WTC11 (cell line): ENCODE measurements at regions not wholly inside any gene's neighbourhood (a gene's known extent, or its start where the extent isn't known, plus 50 kb on each side); places are given as distances from the start of the nearest gene placed in this dataset.

Source experiments
- ATAC-seq: fragments of 200-7000 bp; cut with Tn5 transposase; 2 replicates; pipeline ENCODE4 v1.10.0; 2021; ENCODE audit warnings: mild to moderate bottlenecking, moderate library complexity
- CTCF ChIA-PET: fragments of 300-600 bp; sonication (Branson Sonifier 250); formaldehyde crosslinking; loops from one replicate; lab custom pipeline; 2021; ENCODE audit warnings: antibody characterized with exemption; lab: Charles Lee
- POLR2A ChIA-PET: fragments of 350-600 bp; sonication (Branson Sonifier 250); formaldehyde crosslinking; loops from one replicate; lab custom pipeline; 2021; ENCODE audit warnings: antibody characterized with exemption; lab: Charles Lee
- DNase-seq: peaks from one replicate; pipeline ENCODE4 v3.0.0; 2021; ENCODE audit warnings: low spot score
- H3K27ac Mint-ChIP-seq: 2 replicates; pipeline ENCODE4 v1.8.0; 2021; ENCODE audit warnings: mixed read lengths
- H3K27me3 Mint-ChIP-seq: 2 replicates; pipeline ENCODE4 v1.8.0; 2021; ENCODE audit warnings: low read depth, mild to moderate bottlenecking, moderate library complexity, mixed read lengths
- H3K36me3 Mint-ChIP-seq: 2 replicates; pipeline ENCODE4 v1.8.0; 2021; ENCODE audit warnings: mixed read lengths
- H3K4me1 Mint-ChIP-seq: 2 replicates; pipeline ENCODE4 v1.8.0; 2022; ENCODE audit warnings: mixed read lengths
- H3K4me3 Mint-ChIP-seq: 2 replicates; pipeline ENCODE4 v1.8.0; 2021; ENCODE audit warnings: mild to moderate bottlenecking, moderate library complexity, mixed read lengths
- H3K9me3 Mint-ChIP-seq: 2 replicates; pipeline ENCODE4 v1.8.0; 2021; ENCODE audit warnings: mixed read lengths
- CBFB ChIP-seq: sonication (generic); formaldehyde crosslinking; IDR thresholded peaks from 2 replicates; pipeline ENCODE4 v1.8.1; 2022; ENCODE audit warnings: mild to moderate bottlenecking, low read depth, missing genetic modification reagents
- ESRRA ChIP-seq: sonication (generic); formaldehyde crosslinking; IDR thresholded peaks from 2 replicates; pipeline ENCODE4 v1.8.1; 2022; ENCODE audit warnings: mild to moderate bottlenecking, missing genetic modification reagents, borderline replicate concordance
- FOXP4 ChIP-seq: sonication (generic); formaldehyde crosslinking; IDR thresholded peaks from 2 replicates; pipeline ENCODE4 v1.8.0; 2022; ENCODE audit warnings: mild to moderate bottlenecking, missing genetic modification reagents
- HMGA2 ChIP-seq: fragments of 250-450 bp; sonication (Bioruptor Pico); IDR thresholded peaks from 2 replicates; pipeline ENCODE4 v1.4.0; 2021; ENCODE audit warnings: mild to moderate bottlenecking, moderate library complexity
- NFE2L1 ChIP-seq: sonication (generic); formaldehyde crosslinking; IDR thresholded peaks from 2 replicates; pipeline ENCODE4 v1.8.1; 2023; ENCODE audit warnings: missing genetic modification reagents
- RELA ChIP-seq: sonication (generic); formaldehyde crosslinking; IDR thresholded peaks from 2 replicates; pipeline ENCODE4 v1.8.1; 2022; ENCODE audit warnings: missing genetic modification reagents, mild to moderate bottlenecking, borderline replicate concordance
- SMAD3 ChIP-seq: sonication (generic); formaldehyde crosslinking; IDR thresholded peaks from 2 replicates; pipeline ENCODE4 v1.8.0; 2022; ENCODE audit warnings: missing genetic modification reagents, mild to moderate bottlenecking, borderline replicate concordance
- USF1 ChIP-seq: sonication (generic); formaldehyde crosslinking; IDR thresholded peaks from 2 replicates; pipeline ENCODE4 v1.8.0; 2022; ENCODE audit warnings: mild to moderate bottlenecking, missing genetic modification reagents
- ZNF232 ChIP-seq: sonication (generic); formaldehyde crosslinking; IDR thresholded peaks from 2 replicates; pipeline ENCODE4 v1.8.0; 2022; ENCODE audit warnings: mild to moderate bottlenecking, missing genetic modification reagents
- ZNF423 ChIP-seq: fragments of 250-450 bp; sonication (Bioruptor Pico); IDR thresholded peaks from 2 replicates; pipeline ENCODE4 v2.1.2; 2022; ENCODE audit warnings: mild to moderate bottlenecking, moderate library complexity
- TF ChIP-seq, protein P1 (sequence below): sonication (generic); formaldehyde crosslinking; conservative IDR thresholded peaks from 2 replicates; pipeline ENCODE4 v1.8.1; 2022; ENCODE audit warnings: mild to moderate bottlenecking, missing genetic modification reagents
- TF ChIP-seq, protein P2 (sequence below): fragments of 250-450 bp; sonication (Bioruptor Pico); conservative IDR thresholded peaks from 2 replicates; pipeline ENCODE4 v1.9.0; 2021; ENCODE audit warnings: mild to moderate bottlenecking

DNA sequence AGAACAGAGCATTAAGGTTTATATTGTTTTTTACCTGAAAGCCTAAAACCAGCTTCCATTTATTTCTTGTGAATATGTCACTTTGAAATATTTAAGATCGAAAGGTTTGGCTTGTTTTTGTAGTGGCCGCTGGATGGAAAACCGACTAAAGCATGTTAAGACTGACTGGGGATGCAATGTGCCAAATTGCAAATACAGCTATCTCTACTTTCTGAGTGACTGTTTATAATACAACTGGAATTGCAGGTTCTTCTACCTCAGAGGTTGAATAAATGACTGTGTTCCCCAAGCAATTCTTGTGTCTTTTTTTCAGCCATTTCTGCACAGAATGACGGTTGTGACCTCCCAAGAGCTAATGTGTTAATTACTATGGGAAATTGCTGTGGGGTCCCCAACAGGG, 50.0 kb upstream of the TMTC4 start:
- Mint-ChIP-seq H3K36me3 (peaks cover 6% of the 10 kb centered on the region; the same call in 1 of the 2 replicates), H3K4me3 (no peak overlapping the region), H3K27me3 (no peaks in the 10 kb centered on the region; the same call in 1 of the 2 replicates), H3K4me1 (peaks cover 8% of the 10 kb centered on the region), H3K27ac (no peak overlapping the region), H3K9me3 (peaks cover 26% of the 10 kb centered on the region)
- ATAC-seq (no peak), DNase-seq (no peak)
- ChIA-PET CTCF (interaction anchor here (0.9 kb wide), 2 partner anchors 104 to 377 kb away, joined by 3 read pairs; no protein-coding TSS in a partner anchor), POLR2A (no interaction called here)
- no peak for TF ChIP-seq ESRRA (CRISPR knock-in tag)
- TF ChIP-seq NFE2L1 (CRISPR knock-in tag) = no peak
- no peak for TF ChIP-seq ZNF423 (CRISPR knock-in tag)
- TF ChIP-seq, protein P1, sequence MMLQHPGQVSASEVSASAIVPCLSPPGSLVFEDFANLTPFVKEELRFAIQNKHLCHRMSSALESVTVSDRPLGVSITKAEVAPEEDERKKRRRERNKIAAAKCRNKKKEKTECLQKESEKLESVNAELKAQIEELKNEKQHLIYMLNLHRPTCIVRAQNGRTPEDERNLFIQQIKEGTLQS = no peak
- TF ChIP-seq ZNF232 (CRISPR knock-in tag) = no peak
- TF ChIP-seq FOXP4 (CRISPR knock-in tag) = no peak
- TF ChIP-seq RELA (CRISPR knock-in tag) = no peak
- TF ChIP-seq CBFB (CRISPR knock-in tag) = no peak
- TF ChIP-seq SMAD3 = no peak
- TF ChIP-seq, protein P2, sequence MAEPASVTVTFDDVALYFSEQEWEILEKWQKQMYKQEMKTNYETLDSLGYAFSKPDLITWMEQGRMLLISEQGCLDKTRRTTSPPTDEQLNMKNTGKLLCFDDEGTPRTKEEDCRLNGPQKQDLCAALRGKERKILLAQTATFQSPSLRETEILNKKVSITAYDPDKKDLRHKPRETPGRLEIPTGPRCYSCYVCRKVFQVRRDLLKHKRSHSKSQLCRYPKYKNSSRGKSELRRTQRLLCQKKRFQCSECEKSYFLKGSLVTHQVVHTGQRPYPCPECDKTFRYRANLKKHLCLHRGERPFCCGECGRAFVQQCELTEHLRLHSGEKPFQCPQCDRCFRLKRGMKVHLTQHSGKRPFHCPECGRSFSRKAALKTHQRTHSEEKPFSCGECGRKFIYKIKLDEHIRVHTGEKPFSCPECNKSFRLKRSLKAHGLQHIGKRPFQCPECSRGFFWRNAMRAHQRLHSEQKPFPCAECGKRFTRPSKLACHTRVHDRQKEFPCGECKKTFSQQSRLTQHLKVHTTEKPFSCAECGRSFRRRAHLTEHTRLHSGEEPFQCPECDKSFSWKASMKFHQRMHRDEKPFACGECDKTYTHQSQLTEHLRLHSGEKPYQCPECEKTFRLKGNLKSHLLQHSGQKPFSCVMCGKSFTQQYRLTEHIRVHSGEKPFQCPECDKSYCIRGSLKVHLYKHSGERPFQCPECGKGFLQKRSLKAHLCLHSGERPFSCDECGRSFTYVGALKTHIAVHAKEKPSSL (CRISPR knock-in tag) = no peak
- TF ChIP-seq USF1 (CRISPR knock-in tag) = no peak
- TF ChIP-seq HMGA2 = no peak
